ENCODE measurements at regions not wholly inside any gene's neighbourhood (a gene's known extent, or its start where the extent isn't known, plus 50 kb on each side); places are given as distances from the start of the nearest gene placed in this dataset.

- no CpG with 5 or more reads among the region's 4 CpGs for WGBS (ENCODE audit: extremely low coverage, insufficient read length, low lambda C conversion rate)
- no peak overlapping the region for H4K5ac ChIP-seq (ENCODE audit: insufficient read length, low read depth, low read length)
- no peak overlapping the region for H2AK5ac ChIP-seq (ENCODE audit: insufficient read length, low read length)
- H3K4me2 ChIP-seq (ENCODE audit: insufficient read depth, insufficient read length, low read length), result no peak overlapping the region
- H2BK20ac ChIP-seq (ENCODE audit: low read depth, low read length, poor library complexity, severe bottlenecking), result no peak overlapping the region
- no peaks in the 10 kb centered on the region for H3K27me3 ChIP-seq (ENCODE audit: insufficient read depth, low read length)
- H3K23me2 ChIP-seq (ENCODE audit: insufficient read length, low read depth, low read length, poor library complexity, severe bottlenecking), result no peaks in the 10 kb centered on the region
- H2BK120ac ChIP-seq (ENCODE audit: low read depth, low read length, poor library complexity, severe bottlenecking), result no peak overlapping the region
- no peaks in the 10 kb centered on the region for H3K79me1 ChIP-seq (ENCODE audit: insufficient read depth, low read depth, low read length, poor library complexity, severe bottlenecking)
- H3K79me2 ChIP-seq (ENCODE audit: insufficient read depth, low read length), result no peaks in the 10 kb centered on the region
- H2BK15ac ChIP-seq (ENCODE audit: low read depth, low read length), result no peak overlapping the region
- H3K4me1 ChIP-seq (ENCODE audit: insufficient read depth, low read length), result no peaks in the 10 kb centered on the region
- H3K9ac ChIP-seq (ENCODE audit: extremely low read depth, insufficient read length, low read length), result no peak overlapping the region
- H2BK12ac ChIP-seq (ENCODE audit: insufficient read length, low read depth, low read length), result no peak overlapping the region
- H3K9me3 ChIP-seq (ENCODE audit: control insufficient read depth, low read depth, low read length), result no peaks in the 10 kb centered on the region
- TF ChIP-seq, protein P1, sequence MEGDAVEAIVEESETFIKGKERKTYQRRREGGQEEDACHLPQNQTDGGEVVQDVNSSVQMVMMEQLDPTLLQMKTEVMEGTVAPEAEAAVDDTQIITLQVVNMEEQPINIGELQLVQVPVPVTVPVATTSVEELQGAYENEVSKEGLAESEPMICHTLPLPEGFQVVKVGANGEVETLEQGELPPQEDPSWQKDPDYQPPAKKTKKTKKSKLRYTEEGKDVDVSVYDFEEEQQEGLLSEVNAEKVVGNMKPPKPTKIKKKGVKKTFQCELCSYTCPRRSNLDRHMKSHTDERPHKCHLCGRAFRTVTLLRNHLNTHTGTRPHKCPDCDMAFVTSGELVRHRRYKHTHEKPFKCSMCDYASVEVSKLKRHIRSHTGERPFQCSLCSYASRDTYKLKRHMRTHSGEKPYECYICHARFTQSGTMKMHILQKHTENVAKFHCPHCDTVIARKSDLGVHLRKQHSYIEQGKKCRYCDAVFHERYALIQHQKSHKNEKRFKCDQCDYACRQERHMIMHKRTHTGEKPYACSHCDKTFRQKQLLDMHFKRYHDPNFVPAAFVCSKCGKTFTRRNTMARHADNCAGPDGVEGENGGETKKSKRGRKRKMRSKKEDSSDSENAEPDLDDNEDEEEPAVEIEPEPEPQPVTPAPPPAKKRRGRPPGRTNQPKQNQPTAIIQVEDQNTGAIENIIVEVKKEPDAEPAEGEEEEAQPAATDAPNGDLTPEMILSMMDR (conservative IDR thresholded peaks at IDR 0.05), result no peak
- no peak overlapping the region for H3T11ph ChIP-seq (ENCODE audit: low read length)
- Mint-ChIP-seq H3K36me3 (ENCODE audit: insufficient read depth in 1 of 3, low read depth in 3 of 3) (no peaks in the 10 kb centered on the region; a peak in 2 of 7 replicates), H3K27me3 (ENCODE audit: low read depth) (no peaks in the 10 kb centered on the region), H3K27ac (no peak overlapping the region), H3K4me3 (no peak overlapping the region), H3K4me1 (no peaks in the 10 kb centered on the region; a peak in 2 of 4 replicates), H3K9me3 (no peaks in the 10 kb centered on the region)
- no peak overlapping the region for H4K91ac ChIP-seq (ENCODE audit: insufficient read length, low read depth, low read length)
- H3K18ac ChIP-seq (ENCODE audit: insufficient read length, low read depth, low read length), result no peak overlapping the region
- no peak overlapping the region for H3K14ac ChIP-seq (ENCODE audit: insufficient read depth, low read length)
- H2AFZ ChIP-seq (ENCODE audit: low read length), result no peak overlapping the region
- H2BK5ac ChIP-seq (ENCODE audit: insufficient read length, low read length), result no peak overlapping the region
- no peaks in the 10 kb centered on the region for H4K20me1 ChIP-seq (ENCODE audit: control insufficient read depth, insufficient read depth, insufficient read length)
- DNase-seq, result no peak
- no peak overlapping the region for H3K4ac ChIP-seq (ENCODE audit: low read depth, low read length)
- H3K56ac ChIP-seq (ENCODE audit: insufficient read length, low read depth, low read length), result no peak overlapping the region
- H4K8ac ChIP-seq (replicated peaks; ENCODE audit: insufficient read length, low read depth, low read length), result no peak overlapping the region
- H3K27ac ChIP-seq (ENCODE audit: insufficient read length, low read depth, low read length), result no peak overlapping the region
- H3K23ac ChIP-seq (ENCODE audit: insufficient read length, low read depth, low read length), result no peak overlapping the region
Measured at GRCh38 chr9:79781263-79781662, 209.5 kb downstream of the TLE4 start.

All from H9 (cell line).